IMR-90 (cell line): ENCODE measurements at regions not wholly inside any gene's neighbourhood (a gene's known extent, or its start where the extent isn't known, plus 50 kb on each side); places are given as distances from the start of the nearest gene placed in this dataset.

ENCODE experiments used
- ATAC-seq: fragments of 200-7000 bp; cut with Tn5 transposase; 2 replicates; pipeline ENCODE4 v1.9.1; 2020; ENCODE audit warnings: low read depth, mild to moderate bottlenecking, moderate library complexity
- BruUV-seq: library from RNA; stranded (reverse); fragments of 400-500 nt; replicated peaks from 2 replicates; lab custom pipeline; 2021; lab: Mats Ljungman, UMichigan
- CTCF ChIA-PET: fragments of 300-600 bp; formaldehyde crosslinking; extraction: SDS; loops from one replicate; lab custom pipeline; 2021; ENCODE audit warnings: antibody characterized with exemption; lab: Yijun Ruan, JAX
- POLR2A ChIA-PET: fragments of 300-600 bp; sonication (Branson Sonifier 250); formaldehyde crosslinking; loops from one replicate; lab custom pipeline; 2022; ENCODE audit warnings: antibody characterized with exemption; ENCODE audit not compliant: unreplicated experiment; lab: Charles Lee
- DNase-seq: peaks from one replicate; pipeline ENCODE4 v3.0.0; 2013
- H2AFZ ChIP-seq: replicated peaks from 2 replicates; pipeline ENCODE3; 2013; ENCODE audit warnings: low read length, mild to moderate bottlenecking; ENCODE audit not compliant: poor library complexity
- H2AK5ac ChIP-seq: 2 replicates; pipeline ENCODE4 v1.6.1; 2013; ENCODE audit warnings: low read depth, low read length, inconsistent platforms
- H2AK9ac ChIP-seq: replicated peaks from 2 replicates; pipeline ENCODE3; 2013; ENCODE audit warnings: mild to moderate bottlenecking, low read depth, low read length, moderate library complexity; ENCODE audit not compliant: poor library complexity
- H2BK120ac ChIP-seq: 2 replicates; pipeline ENCODE4 v1.6.1; 2013; ENCODE audit warnings: low read depth, low read length, inconsistent platforms
- H2BK15ac ChIP-seq: 3 replicates; pipeline ENCODE4 v1.6.1; 2013; ENCODE audit warnings: low read depth, low read length, inconsistent platforms
- H2BK20ac ChIP-seq: 2 replicates; pipeline ENCODE4 v1.6.1; 2013; ENCODE audit warnings: low read depth, mild to moderate bottlenecking, inconsistent platforms, low read length, moderate library complexity
- H2BK5ac ChIP-seq: 2 replicates; pipeline ENCODE4 v1.6.1; 2013; ENCODE audit warnings: mild to moderate bottlenecking, low read depth, low read length, inconsistent platforms; ENCODE audit not compliant: poor library complexity, severe bottlenecking
- H3K14ac ChIP-seq: replicated peaks from 2 replicates; pipeline ENCODE4 v1.6.1; 2013; ENCODE audit warnings: low read depth, low read length, inconsistent platforms
- H3K18ac ChIP-seq: 2 replicates; pipeline ENCODE4 v1.6.1; 2013; ENCODE audit warnings: low read depth, low read length, control low read depth
- H3K23ac ChIP-seq: 2 replicates; pipeline ENCODE4 v1.6.1; 2013; ENCODE audit warnings: low read depth, low read length, inconsistent platforms
- H3K27ac ChIP-seq: 2 replicates; pipeline ENCODE4 v1.5.1; 2013; ENCODE audit warnings: mild to moderate bottlenecking, control low read depth, low read length; ENCODE audit not compliant: insufficient read depth
- H3K27me3 ChIP-seq: 2 replicates; pipeline ENCODE4 v1.6.1; 2013; ENCODE audit warnings: low read length; ENCODE audit not compliant: control insufficient read depth, insufficient read depth
- H3K36me3 ChIP-seq: 2 replicates; pipeline ENCODE4 v1.6.1; 2013; ENCODE audit warnings: low read length, mixed read lengths; ENCODE audit not compliant: control insufficient read depth, insufficient read depth
- H3K4ac ChIP-seq: 2 replicates; pipeline ENCODE4 v1.6.1; 2013; ENCODE audit warnings: low read depth, low read length, inconsistent platforms
- H3K4me1 ChIP-seq: 2 replicates; pipeline ENCODE4 v1.6.1; 2013; ENCODE audit warnings: low read length, mixed read lengths; ENCODE audit not compliant: control insufficient read depth, insufficient read depth
- H3K4me2 ChIP-seq: 2 replicates; pipeline ENCODE4 v1.6.1; 2013; ENCODE audit warnings: low read depth, mild to moderate bottlenecking, control low read depth, low read length, moderate library complexity
- H3K4me3 ChIP-seq: 2 replicates; pipeline ENCODE4 v1.5.1; 2013; ENCODE audit warnings: low read depth, mild to moderate bottlenecking, control low read depth, low read length, moderate library complexity; ENCODE audit not compliant: insufficient read depth
- H3K56ac ChIP-seq: 2 replicates; pipeline ENCODE4 v1.6.1; 2013; ENCODE audit warnings: low read length, inconsistent platforms; ENCODE audit not compliant: insufficient read depth; ENCODE audit errors: extremely low read depth
- H3K79me1 ChIP-seq, 2 experiments: 2 replicates each; pipeline ENCODE4 v1.6.1; 2013; ENCODE audit warnings: low read length in 2 of 2, inconsistent platforms in 1 of 2, low read depth in 1 of 2
- H3K9ac ChIP-seq: 2 replicates; pipeline ENCODE4 v1.6.1; 2013; ENCODE audit warnings: low read depth, low read length, control low read depth
- H3K9me1 ChIP-seq: 2 replicates; pipeline ENCODE4 v1.6.1; 2013; ENCODE audit warnings: low read length, inconsistent platforms; ENCODE audit not compliant: insufficient read depth
- H3K9me3 ChIP-seq: 2 replicates; pipeline ENCODE4 v1.6.1; 2013; ENCODE audit warnings: low read length; ENCODE audit not compliant: control insufficient read depth, insufficient read depth
- H4K20me1 ChIP-seq: 2 replicates; pipeline ENCODE4 v1.6.1; 2013; ENCODE audit warnings: low read length, inconsistent platforms; ENCODE audit not compliant: insufficient read depth
- H4K5ac ChIP-seq: 2 replicates; pipeline ENCODE4 v1.6.1; 2013; ENCODE audit warnings: mild to moderate bottlenecking, low read depth, low read length, control low read depth
- H4K8ac ChIP-seq, 2 experiments: 2 replicates each; pipeline ENCODE4 v1.6.1; 2013; ENCODE audit warnings: low read depth in 2 of 2, low read length in 2 of 2, control low read depth in 1 of 2, inconsistent platforms in 1 of 2
- H4K91ac ChIP-seq: 2 replicates; pipeline ENCODE4 v1.6.1; 2013; ENCODE audit warnings: low read depth, low read length, inconsistent platforms; ENCODE audit not compliant: insufficient read depth
- BHLHE40 ChIP-seq: fragments of 150-350 bp; IDR thresholded peaks from 2 replicates; pipeline ENCODE4 v1.6.1; 2016; ENCODE audit warnings: mild to moderate bottlenecking, low read depth, low read length
- CEBPB ChIP-seq: IDR thresholded peaks from 2 replicates; pipeline ENCODE4 v1.6.1; 2012; ENCODE audit warnings: low read depth, low read length, improper control_type of control experiment
- CHD1 ChIP-seq: IDR thresholded peaks from 2 replicates; pipeline ENCODE4 v1.6.1; 2012; ENCODE audit warnings: low read depth, low read length, improper control_type of control experiment
- CTCF ChIP-seq: conservative IDR thresholded peaks from 2 replicates; pipeline ENCODE4 v1.5.1; 2012; ENCODE audit warnings: mild to moderate bottlenecking, low read depth, low read length, improper control_type of control experiment
- ELK1 ChIP-seq: fragments of 150-350 bp; IDR thresholded peaks from 2 replicates; pipeline ENCODE4 v1.6.1; 2016; ENCODE audit warnings: low read depth, mild to moderate bottlenecking, low read length, moderate library complexity, borderline replicate concordance
- FOS ChIP-seq: fragments of 150-350 bp; IDR thresholded peaks from 2 replicates; pipeline ENCODE4 v1.6.1; 2016; ENCODE audit warnings: low read depth, low read length
- MAFK ChIP-seq: IDR thresholded peaks from 2 replicates; pipeline ENCODE4 v1.6.1; 2012; ENCODE audit warnings: low read depth, low read length, improper control_type of control experiment
- MAZ ChIP-seq: IDR thresholded peaks from 2 replicates; pipeline ENCODE4 v1.6.1; 2012; ENCODE audit warnings: low read depth, mild to moderate bottlenecking, low read length, improper control_type of control experiment, moderate library complexity, borderline replicate concordance
- MXI1 ChIP-seq: IDR thresholded peaks from 2 replicates; pipeline ENCODE4 v1.6.1; 2012; ENCODE audit warnings: low read depth, mild to moderate bottlenecking, low read length, moderate library complexity, borderline replicate concordance
- NFE2L2 ChIP-seq: fragments of 150-350 bp; IDR thresholded peaks from 2 replicates; pipeline ENCODE4 v1.6.1; 2016; ENCODE audit warnings: low read depth, mild to moderate bottlenecking, low read length
- POLR2A ChIP-seq: IDR thresholded peaks from 2 replicates; pipeline ENCODE4 v1.6.1; 2012; ENCODE audit warnings: mild to moderate bottlenecking, low read depth, low read length
- RAD21 ChIP-seq: IDR thresholded peaks from 2 replicates; pipeline ENCODE4 v1.6.1; 2012; ENCODE audit warnings: low read length, improper control_type of control experiment
- RCOR1 ChIP-seq: IDR thresholded peaks from 2 replicates; pipeline ENCODE4 v1.6.1; 2012; ENCODE audit warnings: mild to moderate bottlenecking, low read length, improper control_type of control experiment; ENCODE audit not compliant: insufficient replicate concordance
- RFX5 ChIP-seq: IDR thresholded peaks from 2 replicates; pipeline ENCODE4 v1.8.0; 2012; ENCODE audit warnings: low read depth, mild to moderate bottlenecking, low read length, moderate library complexity
- SMC3 ChIP-seq: fragments of 150-350 bp; IDR thresholded peaks from 2 replicates; pipeline ENCODE4 v1.6.1; 2016; ENCODE audit warnings: low read depth, mild to moderate bottlenecking, antibody characterized with exemption, low read length, moderate library complexity
- USF2 ChIP-seq: fragments of 150-350 bp; IDR thresholded peaks from 2 replicates; pipeline ENCODE4 v1.6.1; 2017; ENCODE audit warnings: mild to moderate bottlenecking, antibody characterized with exemption, low read length, low read depth
- WGBS, 2 experiments: methylation state at CpG; one replicate each; pipeline versions ENCODE4 v1.1.5 to v1.1.7; 2013; ENCODE audit warnings: missing lambda C conversion rate in 2 of 2; ENCODE audit not compliant: insufficient read length in 1 of 2; ENCODE audit errors: extremely low coverage in 2 of 2; 5-methylcytosine and 5-hydroxymethylcytosine counted together
- dilution Hi-C: fragments of 300-500 bp; cut with HindIII; formaldehyde crosslinking; loops from one replicate; pipeline ENCODE4 v1.14.3; 2018; ENCODE audit warnings: low sequenced_read_pairs; ENCODE audit not compliant: unreplicated experiment
- in situ Hi-C: fragments of 300-500 bp; cut with MboI; formaldehyde crosslinking; loops from 3 replicates; pipeline ENCODE4 v1.14.3; 2019; ENCODE audit warnings: low sequenced_read_pairs, inconsistent platforms, mixed read lengths
- intact Hi-C: fragments of 100-400 bp; cut with micrococcal nuclease; formaldehyde crosslinking; loops from 2 replicates; pipeline ENCODE4 v1.10.0; 2022

- Histone ChIP-seq H2AFZ (no peak overlapping the region), H3K27ac (no peak overlapping the region), H4K8ac (no peak overlapping the region), H3K23ac (no peak overlapping the region), H3K9me3 (no peaks in the 10 kb centered on the region), H4K91ac (no peak overlapping the region), H4K5ac (no peak overlapping the region), H2BK5ac (no peak overlapping the region), H3K18ac (no peak overlapping the region), H3K9me1 (no peaks in the 10 kb centered on the region), H4K20me1 (no peaks in the 10 kb centered on the region), H3K27me3 (peaks cover 5% of the 10 kb centered on the region), H3K4me2 (no peak overlapping the region), H2BK15ac (no peak overlapping the region), H3K9ac (no peak overlapping the region), H3K79me1 (no peaks in the 10 kb centered on the region), H2AK5ac (no peak overlapping the region), H2BK20ac (no peak overlapping the region), H3K14ac (no peak overlapping the region), H3K56ac (no peak overlapping the region), H2BK120ac (no peak overlapping the region), H3K4me3 (no peak overlapping the region), H3K4me1 (no peaks in the 10 kb centered on the region), H3K4ac (no peak overlapping the region), H2AK9ac (no peak overlapping the region), H3K36me3 (no peaks in the 10 kb centered on the region)
- no peak for DNase-seq
- no TSS peak for BruUV-seq
- WGBS, 2 experiments: no CpG with 5 or more reads among the region's 2 CpGs
- ChIA-PET POLR2A (no interaction called here), CTCF (no interaction called here)
- ATAC-seq: no peak
- TF ChIP-seq CHD1 (no peak), NFE2L2 (no peak), MAZ (no peak), POLR2A (no peak), FOS (no peak), MXI1 (no peak), RCOR1 (no peak), SMC3 (no peak), RAD21 (no peak), MAFK (no peak), CEBPB (no peak), ELK1 (no peak), USF2 (no peak), BHLHE40 (no peak), RFX5 (no peak), CTCF (no peak)
- intact Hi-C loops: no loop called here
- in situ Hi-C loops: no loop called here
- dilution Hi-C loops: no loop called here
Observed at GRCh38 chr4:149955780-149956390, 122.4 kb upstream of the DCLK2 start.
